ENCODE measurements at regions not wholly inside any gene's neighbourhood (a gene's known extent, or its start where the extent isn't known, plus 50 kb on each side); places are given as distances from the start of the nearest gene placed in this dataset.
"Not testable (repeated sequence)": the region's sequence is repeated elsewhere in the genome, so short reads cannot be mapped to it uniquely, and the experiment has no call there.

- DNase-seq, result no peak
Measured at GRCh38 chr5:167361795-167362194, 929.6 kb upstream of the WWC1 start.

- no peak for DNase-seq
Measured at GRCh38 chr5:167363065-167363464, 928.4 kb upstream of the WWC1 start.

- no peak for DNase-seq
Measured at GRCh38 chr5:167375125-167375524, 916.3 kb upstream of the WWC1 start.

GRCh38 chr5:167378894-167379723 is 912.3 kb upstream of the WWC1 start:
- DNase-seq, result no peak

GRCh38 chr5:167381457-167381856 is 910.0 kb upstream of the WWC1 start:
- DNase-seq, result no peak

- DNase-seq, result no peak
Measured at GRCh38 chr5:167389537-167389936, 901.9 kb upstream of the WWC1 start.

GRCh38 chr5:167391286-167391685 is 900.2 kb upstream of the WWC1 start:
- DNase-seq, result not testable (repeated sequence)

- no peak for DNase-seq
Measured at GRCh38 chr5:167392240-167392639, 899.2 kb upstream of the WWC1 start.

GRCh38 chr5:167393358-167393757 is 898.1 kb upstream of the WWC1 start:
- DNase-seq, result no peak

GRCh38 chr5:167402671-167403070 is 888.8 kb upstream of the WWC1 start:
- DNase-seq, result no peak

GRCh38 chr5:167406513-167406912 is 884.9 kb upstream of the WWC1 start:
- DNase-seq, result no peak

- no peak for DNase-seq
Measured at GRCh38 chr5:167412556-167412955, 878.9 kb upstream of the WWC1 start.

GRCh38 chr5:167413506-167413905 is 877.9 kb upstream of the WWC1 start:
- DNase-seq, result no peak

- no peak for DNase-seq
Measured at GRCh38 chr5:167414611-167415010, 876.8 kb upstream of the WWC1 start.

- DNase-seq, result no peak
Measured at GRCh38 chr5:167415779-167416746, 875.4 kb upstream of the WWC1 start.

- no peak for DNase-seq
Measured at GRCh38 chr5:167417662-167418061, 873.8 kb upstream of the WWC1 start.

- DNase-seq, result no peak
Measured at GRCh38 chr5:167425161-167425560, 866.3 kb upstream of the WWC1 start.

- no peak for DNase-seq
Measured at GRCh38 chr5:167426501-167426900, 864.9 kb upstream of the WWC1 start.

GRCh38 chr5:167427641-167428040 is 863.8 kb upstream of the WWC1 start:
- not testable (repeated sequence) for DNase-seq

- DNase-seq, result no peak
Measured at GRCh38 chr5:167440846-167441245, 850.6 kb upstream of the WWC1 start.

- DNase-seq, result no peak
Measured at GRCh38 chr5:167442922-167443321, 848.5 kb upstream of the WWC1 start.

GRCh38 chr5:167447466-167448375 is 843.7 kb upstream of the WWC1 start:
- no peak for DNase-seq

- DNase-seq, result no peak
Measured at GRCh38 chr5:167448376-167448775, 843.1 kb upstream of the WWC1 start.

Measured in NCI-H1436 (cell line).